ENCODE measurements at regions not wholly inside any gene's neighbourhood (a gene's known extent, or its start where the extent isn't known, plus 50 kb on each side); places are given as distances from the start of the nearest gene placed in this dataset.

- TF ChIP-seq AFF4 (CRISPR knock-in tag; IDR thresholded peaks at IDR 0.05; ENCODE audit: borderline replicate concordance) (no peak), NFYB (CRISPR knock-in tag; conservative IDR thresholded peaks at IDR 0.05; ENCODE audit: low read depth) (no peak), FOXK1 (CRISPR knock-in tag; IDR thresholded peaks at IDR 0.05) (no peak), E2F5 (CRISPR knock-in tag; IDR thresholded peaks at IDR 0.05) (no peak)
- TF ChIP-seq, protein P1, sequence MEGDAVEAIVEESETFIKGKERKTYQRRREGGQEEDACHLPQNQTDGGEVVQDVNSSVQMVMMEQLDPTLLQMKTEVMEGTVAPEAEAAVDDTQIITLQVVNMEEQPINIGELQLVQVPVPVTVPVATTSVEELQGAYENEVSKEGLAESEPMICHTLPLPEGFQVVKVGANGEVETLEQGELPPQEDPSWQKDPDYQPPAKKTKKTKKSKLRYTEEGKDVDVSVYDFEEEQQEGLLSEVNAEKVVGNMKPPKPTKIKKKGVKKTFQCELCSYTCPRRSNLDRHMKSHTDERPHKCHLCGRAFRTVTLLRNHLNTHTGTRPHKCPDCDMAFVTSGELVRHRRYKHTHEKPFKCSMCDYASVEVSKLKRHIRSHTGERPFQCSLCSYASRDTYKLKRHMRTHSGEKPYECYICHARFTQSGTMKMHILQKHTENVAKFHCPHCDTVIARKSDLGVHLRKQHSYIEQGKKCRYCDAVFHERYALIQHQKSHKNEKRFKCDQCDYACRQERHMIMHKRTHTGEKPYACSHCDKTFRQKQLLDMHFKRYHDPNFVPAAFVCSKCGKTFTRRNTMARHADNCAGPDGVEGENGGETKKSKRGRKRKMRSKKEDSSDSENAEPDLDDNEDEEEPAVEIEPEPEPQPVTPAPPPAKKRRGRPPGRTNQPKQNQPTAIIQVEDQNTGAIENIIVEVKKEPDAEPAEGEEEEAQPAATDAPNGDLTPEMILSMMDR (IDR thresholded peaks at IDR 0.05): no peak
Observed at GRCh38 chr16:26261621-26262020, 569.9 kb downstream of the HS3ST4 start.
